Panc1 (cell line): ENCODE measurements at regions not wholly inside any gene's neighbourhood (a gene's known extent, or its start where the extent isn't known, plus 50 kb on each side); places are given as distances from the start of the nearest gene placed in this dataset.

ENCODE experiments used
- ATAC-seq: fragments of 200-7000 bp; cut with Tn5 transposase; 2 replicates; pipeline ENCODE4 v1.9.1; 2020; ENCODE audit warnings: mild to moderate bottlenecking, moderate library complexity
- BruUV-seq: library from RNA; stranded (reverse); fragments of 400-500 nt; replicated peaks from 2 replicates; lab custom pipeline; 2021; lab: Mats Ljungman, UMichigan
- CTCF ChIA-PET: fragments of 300-600 bp; sonication (Branson Sonifier 250); formaldehyde crosslinking; loops from one replicate; lab custom pipeline; 2022; ENCODE audit warnings: antibody characterized with exemption; lab: Charles Lee
- POLR2A ChIA-PET: fragments of 300-600 bp; sonication (Branson Sonifier 250); formaldehyde crosslinking; loops from one replicate; lab custom pipeline; 2022; ENCODE audit warnings: antibody characterized with exemption; lab: Charles Lee
- DNase-seq: peaks from one replicate; pipeline ENCODE4 v3.0.0-alpha.2; 2010; ENCODE audit warnings: low read depth, low spot score
- H3K27ac ChIP-seq: 2 replicates; pipeline ENCODE4 v1.5.1; 2011; ENCODE audit warnings: mild to moderate bottlenecking, low read length, inconsistent platforms
- H3K27me3 ChIP-seq: fragments of 200-500 bp; sonication (Bioruptor generic); 2 replicates; pipeline ENCODE4 v1.6.0; 2014; ENCODE audit warnings: low read length, inconsistent platforms; ENCODE audit not compliant: control insufficient read depth, insufficient read depth
- H3K36me3 ChIP-seq: fragments of 200-500 bp; sonication (Bioruptor generic); 2 replicates; pipeline ENCODE4 v1.5.1; 2014; ENCODE audit warnings: inconsistent platforms, mild to moderate bottlenecking, low read length, moderate library complexity; ENCODE audit not compliant: control insufficient read depth, insufficient read depth
- H3K4me1 ChIP-seq: 2 replicates; pipeline ENCODE4 v1.5.1; 2011; ENCODE audit warnings: inconsistent platforms, mild to moderate bottlenecking, low read length, moderate library complexity; ENCODE audit not compliant: control insufficient read depth, insufficient read depth
- H3K4me3 ChIP-seq, 2 experiments: 2 replicates each; pipeline ENCODE4 v1.5.1; 2011 to 2012; ENCODE audit warnings: low read depth in 2 of 2, low read length in 2 of 2, mild to moderate bottlenecking in 2 of 2, inconsistent platforms in 1 of 2, moderate library complexity in 1 of 2
- H3K9me3 ChIP-seq: fragments of 200-500 bp; sonication (Bioruptor generic); 2 replicates; pipeline ENCODE4 v1.5.1; 2014; ENCODE audit warnings: low read depth, mild to moderate bottlenecking, inconsistent platforms, low read length, moderate library complexity; ENCODE audit not compliant: control insufficient read depth, insufficient read depth
- CTCF ChIP-seq: fragments of 450-650 bp; IDR thresholded peaks from 2 replicates; pipeline ENCODE4 v1.5.1; 2017; ENCODE audit warnings: mild to moderate bottlenecking
- POLR2AphosphoS5 ChIP-seq: IDR thresholded peaks from 2 replicates; pipeline ENCODE4 v1.6.1; 2012; ENCODE audit warnings: mild to moderate bottlenecking, low read depth, low read length, moderate library complexity
- REST ChIP-seq, 2 experiments: IDR thresholded peaks; 2 replicates each; pipeline ENCODE4 v1.6.1; 2011 to 2012; ENCODE audit warnings: low read depth in 2 of 2, control low read depth in 1 of 2, low read length in 1 of 2, mild to moderate bottlenecking in 1 of 2, moderate library complexity in 1 of 2; ENCODE audit not compliant: insufficient read depth in 1 of 2
- SIN3A ChIP-seq: IDR thresholded peaks from 2 replicates; pipeline ENCODE4 v1.6.1; 2012; ENCODE audit warnings: low read depth, mild to moderate bottlenecking, low read length, moderate library complexity, borderline replicate concordance; ENCODE audit not compliant: insufficient read depth
- TCF7L2 ChIP-seq: IDR thresholded peaks from 2 replicates; pipeline ENCODE4 v1.6.1; 2011; ENCODE audit warnings: mild to moderate bottlenecking, low read depth, low read length, inconsistent platforms
- in situ Hi-C: cut with HindIII; loops from 2 replicates; pipeline ENCODE4 v1.10.0; 2016; ENCODE audit warnings: low sequenced_read_pairs, low pct_unique_long_range_greater_than_20kb
- intact Hi-C: fragments of 100-400 bp; cut with micrococcal nuclease; formaldehyde crosslinking; loops from one replicate; pipeline ENCODE4 v1.10.0; 2022; ENCODE audit not compliant: unreplicated experiment

- BruUV-seq: no TSS peak
- H3K4me1 ChIP-seq: no peaks in the 10 kb centered on the region
- no peak overlapping the region for H3K27ac ChIP-seq
- H3K27me3 ChIP-seq: no peaks in the 10 kb centered on the region
- DNase-seq (no peak), ATAC-seq (no peak)
- H3K36me3 ChIP-seq: no peaks in the 10 kb centered on the region
- ChIA-PET CTCF (no interaction called here), POLR2A (no interaction called here)
- H3K9me3 ChIP-seq: no peaks in the 10 kb centered on the region
- intact Hi-C loops: no loop called here
- in situ Hi-C loops: no loop called here
- no peak overlapping the region for H3K4me3 ChIP-seq
- TF ChIP-seq POLR2AphosphoS5: no peak
- no peak for TF ChIP-seq REST (IDR thresholded peaks at IDR 0.05; ENCODE audit: insufficient read depth in 1 of 2, low read depth in 2 of 2, low read length in 1 of 2)
- TF ChIP-seq SIN3A: no peak
- no peak for TF ChIP-seq CTCF
- no peak for TF ChIP-seq TCF7L2
Measured at GRCh38 chr4:149095811-149096210, 653.6 kb upstream of the NR3C2 start.

GRCh38 chr4:149095001-149095400, 652.8 kb upstream of the NR3C2 start:
- Histone ChIP-seq H3K27ac (no peak overlapping the region), H3K36me3 (no peaks in the 10 kb centered on the region), H3K27me3 (no peaks in the 10 kb centered on the region), H3K4me3 (no peak overlapping the region), H3K9me3 (no peaks in the 10 kb centered on the region), H3K4me1 (no peaks in the 10 kb centered on the region)
- POLR2A ChIA-PET: no interaction called here
- no TSS peak for BruUV-seq
- ATAC-seq (no peak), DNase-seq (no peak)
- CTCF ChIA-PET: no interaction called here
- in situ Hi-C loops: no loop called here
- intact Hi-C loops: no loop called here
- TF ChIP-seq REST (IDR thresholded peaks at IDR 0.05; ENCODE audit: insufficient read depth in 1 of 2, low read depth in 2 of 2, low read length in 1 of 2): no peak
- TF ChIP-seq POLR2AphosphoS5: no peak
- no peak for TF ChIP-seq SIN3A
